ENCODE measurements at regions not wholly inside any gene's neighbourhood (a gene's known extent, or its start where the extent isn't known, plus 50 kb on each side); places are given as distances from the start of the nearest gene placed in this dataset.

GRCh38 chr9:73470766-73471165 lies 319.1 kb downstream of the ANXA1 start:
- no peak for DNase-seq

DNA sequence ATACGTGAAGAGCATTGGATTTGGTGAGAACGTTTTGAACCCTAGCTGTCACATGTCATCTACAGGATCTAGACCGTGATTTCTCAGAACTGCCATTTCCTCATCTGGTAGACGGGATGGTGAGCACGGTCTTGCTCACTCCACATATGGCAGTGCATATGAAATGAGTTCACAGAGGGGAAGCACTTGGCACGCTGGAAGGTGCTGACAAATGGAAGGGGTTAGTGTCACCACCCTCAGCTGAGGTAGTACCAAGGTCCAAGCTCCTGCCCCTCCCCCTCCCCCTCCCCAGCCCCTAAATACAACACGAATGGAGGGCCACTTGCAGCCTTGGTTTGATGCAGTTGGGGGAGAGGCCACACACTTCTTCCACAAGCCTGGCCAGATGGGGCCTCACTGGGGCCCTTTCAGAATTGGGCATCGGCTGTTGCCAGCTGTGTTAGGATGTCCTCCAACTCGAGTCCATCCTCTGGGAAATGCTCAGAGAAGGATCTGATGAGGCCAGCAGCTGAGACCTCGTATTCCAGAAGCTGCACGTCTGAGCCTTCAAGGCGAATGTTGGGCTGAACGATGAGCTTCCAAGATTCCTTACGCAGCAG lies 322.4 kb downstream of the ANXA1 start:
- DNase-seq = no peak

GRCh38 chr9:73474625-73475024 lies 323.0 kb downstream of the ANXA1 start:
- no peak for DNase-seq

- no peak for DNase-seq
Measured at GRCh38 chr9:73494894-73495293, 343.2 kb downstream of the ANXA1 start.

- no peak for DNase-seq
Measured at GRCh38 chr9:73497796-73498195, 346.1 kb downstream of the ANXA1 start.

GRCh38 chr9:73515216-73515615 lies 363.6 kb downstream of the ANXA1 start:
- no peak for DNase-seq

DNA sequence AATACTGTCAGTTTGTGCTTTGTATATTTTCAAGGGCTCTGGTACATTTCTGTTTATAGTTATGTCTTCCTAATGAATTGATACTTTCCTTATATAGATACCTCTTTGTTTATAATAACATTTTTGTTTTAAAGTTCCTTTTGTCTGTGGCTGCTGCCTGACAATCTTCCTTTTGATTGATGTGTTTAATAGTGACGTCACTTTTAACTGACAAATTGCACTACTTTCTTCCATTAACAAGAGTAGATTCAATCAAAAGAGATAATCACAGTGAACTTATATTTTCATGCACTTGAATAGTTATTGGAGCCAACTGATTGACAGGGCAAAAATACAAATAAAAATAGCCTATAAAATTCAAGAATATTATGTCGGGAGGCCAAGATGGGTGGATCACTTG lies 371.7 kb downstream of the ANXA1 start:
- no peak for DNase-seq

- DNase-seq = no peak
Measured at GRCh38 chr9:73525350-73525749, 373.7 kb downstream of the ANXA1 start.

- DNase-seq = no peak
Measured at GRCh38 chr9:73527521-73527920, 375.9 kb downstream of the ANXA1 start.

DNA sequence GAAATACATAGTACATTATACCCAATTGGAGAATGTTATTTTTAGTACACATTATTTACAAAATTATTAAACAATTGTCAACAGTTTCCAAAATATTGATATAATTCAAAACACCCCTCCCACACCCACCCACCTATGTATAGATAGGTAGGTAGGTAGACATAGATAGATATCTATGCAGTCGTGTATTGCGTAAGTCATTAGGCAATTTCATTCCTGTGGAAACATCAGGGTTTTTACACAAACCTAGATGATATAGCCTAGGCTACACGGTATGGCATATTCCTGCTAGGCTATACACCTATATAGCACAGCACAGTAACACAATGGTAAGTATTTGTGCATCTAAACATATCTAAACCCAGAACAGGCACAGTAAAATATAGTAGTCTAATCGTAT lies 377.3 kb downstream of the ANXA1 start:
- no peak for DNase-seq

GRCh38 chr9:73529666-73530065 lies 378.0 kb downstream of the ANXA1 start:
- DNase-seq = no peak

GRCh38 chr9:73531051-73531532 lies 379.4 kb downstream of the ANXA1 start:
- no peak for DNase-seq

DNA sequence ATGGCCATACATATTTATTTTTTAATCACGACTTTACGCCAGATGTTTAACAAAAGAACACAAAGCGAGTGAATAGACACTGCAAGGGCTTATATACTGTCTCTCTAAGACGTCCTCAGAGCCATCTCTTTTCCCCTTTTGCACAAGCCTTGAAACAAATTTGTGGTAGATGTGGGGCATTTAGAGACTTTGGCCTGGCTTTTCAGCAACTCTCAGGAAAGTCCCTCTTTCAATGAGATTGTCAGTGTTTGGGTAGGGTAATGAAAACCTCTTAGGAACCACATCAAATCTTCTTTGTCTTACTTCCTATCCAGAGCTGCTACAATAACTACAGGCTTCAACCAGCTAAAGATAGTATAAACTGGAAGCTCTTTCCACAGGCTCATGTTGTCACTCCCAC lies 380.0 kb downstream of the ANXA1 start:
- DNase-seq = no peak

DNA sequence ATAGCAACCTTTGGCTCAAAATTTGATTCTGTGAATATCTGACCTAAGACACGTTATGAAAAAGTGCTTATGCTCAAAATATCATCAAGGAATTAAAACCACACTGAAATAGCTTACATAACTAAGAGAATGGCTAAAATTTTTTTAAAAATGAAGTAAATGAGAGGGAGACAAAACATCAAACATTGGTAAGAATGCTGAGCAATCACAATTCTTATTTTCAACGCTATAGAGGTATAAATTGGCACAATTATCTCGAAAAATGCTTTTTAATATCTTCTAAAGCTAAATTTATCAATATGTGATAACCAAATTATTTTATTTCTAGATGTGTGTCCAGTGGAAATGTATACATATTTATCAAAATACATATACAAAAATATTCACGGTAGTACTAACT lies 381.3 kb downstream of the ANXA1 start:
- no peak for DNase-seq

DNA sequence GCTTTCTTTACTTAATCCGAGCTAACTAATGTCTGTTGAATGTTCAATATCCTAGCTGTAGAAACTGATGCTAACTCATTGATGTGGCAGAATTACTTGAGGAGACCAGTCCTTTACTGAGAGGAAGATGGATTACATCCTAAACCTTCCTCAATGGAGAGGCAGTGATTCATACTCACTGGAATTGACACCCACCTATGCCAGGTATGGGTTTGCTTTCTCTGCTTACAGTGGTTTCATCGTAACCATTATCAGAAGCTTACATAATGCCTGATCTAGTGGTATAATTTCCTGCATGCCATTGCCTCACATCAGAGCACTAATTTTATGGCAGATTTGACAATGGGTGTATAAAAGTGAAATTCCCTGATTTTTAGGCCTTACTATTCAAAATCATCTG lies 384.7 kb downstream of the ANXA1 start:
- DNase-seq = no peak

DNA sequence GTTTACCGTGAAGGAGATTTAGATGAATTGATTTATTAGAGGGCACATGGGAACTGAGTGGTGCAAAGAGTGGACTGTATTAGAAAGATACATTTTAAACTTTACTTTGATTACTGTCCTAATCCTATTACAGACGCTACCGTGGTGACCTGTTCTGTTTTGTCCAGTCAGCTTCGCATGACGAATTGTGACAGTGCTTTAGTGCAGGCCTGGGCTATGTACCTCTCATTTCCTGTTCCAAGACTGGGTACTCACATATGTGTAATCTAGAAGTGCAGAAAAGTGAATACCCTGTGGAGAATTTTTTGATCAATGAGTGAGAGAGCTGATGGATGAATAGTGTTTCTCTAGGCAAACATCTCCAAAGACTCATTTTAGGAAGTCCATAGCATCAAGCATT lies 385.9 kb downstream of the ANXA1 start:
- no peak for DNase-seq

- no peak for DNase-seq
Measured at GRCh38 chr9:73539881-73540390, 388.3 kb downstream of the ANXA1 start.

GRCh38 chr9:73541923-73542322 lies 390.3 kb downstream of the ANXA1 start:
- DNase-seq = no peak

GRCh38 chr9:73543727-73544126 lies 392.1 kb downstream of the ANXA1 start:
- no peak for DNase-seq

GRCh38 chr9:73548201-73548600 lies 396.5 kb downstream of the ANXA1 start:
- no peak for DNase-seq

GRCh38 chr9:73549991-73550390 lies 398.3 kb downstream of the ANXA1 start:
- DNase-seq = no peak

DNA sequence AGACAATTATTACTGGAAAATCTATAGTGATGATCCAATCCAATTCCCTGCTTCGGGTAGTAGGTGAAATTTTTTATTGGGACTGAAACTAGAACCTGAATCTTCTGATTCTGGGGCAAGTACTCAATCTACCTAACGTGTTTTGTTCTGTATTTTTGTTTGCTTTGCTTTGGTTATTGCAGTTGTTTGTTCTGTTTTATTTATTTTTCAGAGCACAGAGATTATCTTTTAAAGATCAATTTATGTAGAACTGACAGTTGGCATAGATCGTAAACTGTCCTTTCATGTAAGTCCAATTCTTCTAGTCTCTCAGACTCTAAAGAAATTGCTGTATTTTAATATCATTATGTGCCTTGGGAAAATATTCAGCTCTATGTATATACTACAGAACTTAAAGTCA lies 401.6 kb downstream of the ANXA1 start:
- DNase-seq = no peak

GRCh38 chr9:73558471-73558870 lies 406.8 kb downstream of the ANXA1 start:
- no peak for DNase-seq

- no peak for DNase-seq
Measured at GRCh38 chr9:73565026-73565425, 413.4 kb downstream of the ANXA1 start.

DNA sequence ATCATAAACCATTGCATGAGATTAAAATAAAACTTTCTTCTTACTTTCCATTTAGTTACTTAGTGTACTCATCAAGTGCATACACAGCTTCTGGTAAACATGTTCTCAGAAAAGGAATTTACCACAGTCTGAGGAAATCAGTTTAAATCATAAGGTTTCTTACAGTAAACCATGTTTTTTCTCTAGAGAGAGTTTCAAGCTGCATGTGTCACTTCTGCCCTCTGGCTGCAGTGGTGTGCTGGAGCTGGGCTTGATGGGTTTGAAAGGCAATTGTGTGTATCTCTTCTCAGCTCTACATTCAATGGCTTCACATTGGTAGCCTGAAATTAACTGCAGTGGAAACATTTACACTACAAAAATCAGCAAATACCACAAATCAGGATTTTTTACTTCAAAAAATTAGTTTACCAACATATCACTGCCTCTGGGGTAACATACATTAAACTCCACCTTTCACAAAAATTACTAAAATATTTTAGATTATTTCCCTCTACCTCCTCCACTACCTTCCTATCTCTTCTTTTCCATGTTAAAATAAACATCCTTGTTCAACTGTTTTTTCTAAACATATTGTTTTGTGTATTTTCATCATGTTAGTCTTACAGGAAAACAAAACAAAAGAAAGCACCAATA lies 414.3 kb downstream of the ANXA1 start:
- DNase-seq = no peak

All from CD4-positive, alpha-beta T cell treated with Interleukin-4 for 4 hours (primary cell).